ENCODE measurements at regions not wholly inside any gene's neighbourhood (a gene's known extent, or its start where the extent isn't known, plus 50 kb on each side); places are given as distances from the start of the nearest gene placed in this dataset.

DNA sequence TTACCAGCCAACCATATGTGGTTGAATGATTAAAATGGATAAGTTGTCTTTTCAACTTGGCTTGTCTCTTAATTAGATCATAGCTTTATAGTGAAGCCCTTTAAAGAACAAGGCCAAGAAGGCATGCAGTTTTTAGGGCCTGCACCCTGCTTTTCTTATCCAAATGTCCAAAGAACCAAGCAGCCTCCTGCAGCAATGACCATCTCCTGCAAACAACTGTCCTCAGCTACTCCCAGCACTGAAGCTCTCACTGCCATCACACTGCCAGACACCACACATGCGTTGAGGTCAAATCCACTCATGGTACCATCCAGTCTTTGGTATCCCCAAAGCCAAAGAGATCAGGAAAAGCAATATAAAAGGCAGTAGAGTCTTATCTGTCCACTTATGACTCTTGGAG is 210.3 kb downstream of the ACTR3B start:
- Histone ChIP-seq H3K27me3 (ENCODE audit: insufficient read depth, low read length) (no peaks in the 10 kb centered on the region), H3K36me3 (ENCODE audit: insufficient read depth, low read length) (no peaks in the 10 kb centered on the region), H3K27ac (ENCODE audit: low read depth, low read length) (no peak overlapping the region), H2AFZ (ENCODE audit: low read length) (no peak overlapping the region), H3K4me2 (ENCODE audit: insufficient read depth, low read length) (no peak overlapping the region), H4K20me1 (ENCODE audit: insufficient read depth, low read length) (no peaks in the 10 kb centered on the region), H3K9me3 (ENCODE audit: low read depth, low read length) (no peaks in the 10 kb centered on the region), H3K4me3 (ENCODE audit: insufficient read depth, low read length) (no peak overlapping the region), H3K4me1 (ENCODE audit: insufficient read depth, low read length) (no peaks in the 10 kb centered on the region), H3K79me2 (ENCODE audit: insufficient read depth, low read length) (no peaks in the 10 kb centered on the region)
- DNase-seq (ENCODE audit: insufficient read length, low spot score, missing footprints), result no peak
- TF ChIP-seq, protein P1, sequence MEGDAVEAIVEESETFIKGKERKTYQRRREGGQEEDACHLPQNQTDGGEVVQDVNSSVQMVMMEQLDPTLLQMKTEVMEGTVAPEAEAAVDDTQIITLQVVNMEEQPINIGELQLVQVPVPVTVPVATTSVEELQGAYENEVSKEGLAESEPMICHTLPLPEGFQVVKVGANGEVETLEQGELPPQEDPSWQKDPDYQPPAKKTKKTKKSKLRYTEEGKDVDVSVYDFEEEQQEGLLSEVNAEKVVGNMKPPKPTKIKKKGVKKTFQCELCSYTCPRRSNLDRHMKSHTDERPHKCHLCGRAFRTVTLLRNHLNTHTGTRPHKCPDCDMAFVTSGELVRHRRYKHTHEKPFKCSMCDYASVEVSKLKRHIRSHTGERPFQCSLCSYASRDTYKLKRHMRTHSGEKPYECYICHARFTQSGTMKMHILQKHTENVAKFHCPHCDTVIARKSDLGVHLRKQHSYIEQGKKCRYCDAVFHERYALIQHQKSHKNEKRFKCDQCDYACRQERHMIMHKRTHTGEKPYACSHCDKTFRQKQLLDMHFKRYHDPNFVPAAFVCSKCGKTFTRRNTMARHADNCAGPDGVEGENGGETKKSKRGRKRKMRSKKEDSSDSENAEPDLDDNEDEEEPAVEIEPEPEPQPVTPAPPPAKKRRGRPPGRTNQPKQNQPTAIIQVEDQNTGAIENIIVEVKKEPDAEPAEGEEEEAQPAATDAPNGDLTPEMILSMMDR (IDR thresholded peaks at IDR 0.05; ENCODE audit: extremely low read depth, low read depth, low read length), result no peak

DNA sequence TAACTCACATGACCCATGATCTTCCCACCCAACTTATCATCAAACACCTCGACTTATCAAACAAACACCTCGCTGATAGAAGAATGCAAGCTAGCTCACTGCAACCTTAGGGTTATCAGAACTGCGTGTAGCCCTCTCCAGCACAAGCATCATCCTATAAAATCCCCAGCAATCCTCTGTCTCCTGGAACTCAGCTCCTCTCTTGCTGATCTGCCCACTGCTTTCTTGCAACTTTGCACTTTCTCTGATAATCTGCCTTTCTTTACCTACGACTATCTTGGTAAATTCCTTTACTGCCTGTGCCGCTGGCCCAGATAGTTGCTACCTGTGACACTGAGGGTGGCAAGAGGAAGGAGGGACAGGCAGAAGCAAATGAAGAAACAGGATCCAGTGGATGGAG is 210.9 kb downstream of the ACTR3B start:
- Histone ChIP-seq H3K4me1 (ENCODE audit: insufficient read depth, low read length) (no peaks in the 10 kb centered on the region), H3K4me2 (ENCODE audit: insufficient read depth, low read length) (no peak overlapping the region), H4K20me1 (ENCODE audit: insufficient read depth, low read length) (no peaks in the 10 kb centered on the region), H3K36me3 (ENCODE audit: insufficient read depth, low read length) (no peaks in the 10 kb centered on the region), H3K4me3 (ENCODE audit: insufficient read depth, low read length) (no peak overlapping the region), H3K79me2 (ENCODE audit: insufficient read depth, low read length) (no peaks in the 10 kb centered on the region), H3K27me3 (ENCODE audit: insufficient read depth, low read length) (no peaks in the 10 kb centered on the region), H3K27ac (ENCODE audit: low read depth, low read length) (no peak overlapping the region), H3K9me3 (ENCODE audit: low read depth, low read length) (no peaks in the 10 kb centered on the region), H2AFZ (ENCODE audit: low read length) (no peak overlapping the region)
- TF ChIP-seq, protein P1 (IDR thresholded peaks at IDR 0.05; ENCODE audit: extremely low read depth, low read depth, low read length), result no peak
- no peak for DNase-seq (ENCODE audit: insufficient read length, low spot score, missing footprints)

DNA sequence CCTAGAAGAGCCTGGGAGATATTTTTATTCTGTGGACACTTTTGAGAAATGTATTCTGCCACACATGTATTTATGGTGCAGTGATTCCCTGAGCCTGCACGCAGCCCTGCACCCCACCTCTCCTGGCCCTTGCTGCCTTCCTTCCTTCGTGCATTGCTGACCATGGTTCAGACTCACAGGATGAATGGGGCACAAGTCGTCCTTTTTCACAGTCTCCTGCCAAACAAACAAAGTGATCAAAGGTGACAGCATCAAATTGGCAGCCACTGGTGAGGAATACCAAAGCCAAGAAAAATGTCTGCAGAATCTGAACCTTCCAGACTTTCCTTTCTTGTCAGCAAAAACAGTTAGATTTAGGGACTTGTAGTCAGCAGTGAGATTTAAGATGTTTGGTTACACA is 215.0 kb downstream of the ACTR3B start:
- no peak overlapping the region for H3K4me3 ChIP-seq (ENCODE audit: insufficient read depth, low read length)
- H3K4me1 ChIP-seq (ENCODE audit: insufficient read depth, low read length), result no peaks in the 10 kb centered on the region
- no peaks in the 10 kb centered on the region for H4K20me1 ChIP-seq (ENCODE audit: insufficient read depth, low read length)
- H2AFZ ChIP-seq (ENCODE audit: low read length), result no peak overlapping the region
- H3K79me2 ChIP-seq (ENCODE audit: insufficient read depth, low read length), result no peaks in the 10 kb centered on the region
- no peaks in the 10 kb centered on the region for H3K27me3 ChIP-seq (ENCODE audit: insufficient read depth, low read length)
- no peak overlapping the region for H3K4me2 ChIP-seq (ENCODE audit: insufficient read depth, low read length)
- no peaks in the 10 kb centered on the region for H3K36me3 ChIP-seq (ENCODE audit: insufficient read depth, low read length)
- TF ChIP-seq, protein P1 (IDR thresholded peaks at IDR 0.05; ENCODE audit: extremely low read depth, low read depth, low read length), result no peak
- H3K9me3 ChIP-seq (ENCODE audit: low read depth, low read length), result no peaks in the 10 kb centered on the region
- DNase-seq (ENCODE audit: insufficient read length, low spot score, missing footprints), result no peak
- H3K27ac ChIP-seq (ENCODE audit: low read depth, low read length), result no peak overlapping the region

DNA sequence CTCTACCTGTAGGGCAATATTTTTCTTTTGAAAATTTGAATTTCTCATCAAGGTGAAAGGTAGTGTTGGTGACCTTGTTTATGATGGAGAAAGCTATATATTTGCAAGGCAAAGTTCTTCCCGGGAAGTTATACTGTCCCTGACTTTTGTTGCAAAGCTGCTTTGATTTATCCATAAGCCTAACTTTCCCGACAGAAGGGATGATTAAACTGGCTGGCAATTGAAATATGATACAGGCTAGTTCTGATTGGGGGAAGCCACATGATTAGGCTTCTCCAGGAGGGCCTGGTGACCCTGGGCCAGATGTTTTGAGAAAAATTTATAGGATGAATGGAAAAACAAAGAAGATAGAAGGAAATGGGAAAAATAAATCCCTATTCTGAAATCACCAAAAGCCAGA is 215.5 kb downstream of the ACTR3B start:
- Histone ChIP-seq H3K4me3 (ENCODE audit: insufficient read depth, low read length) (no peak overlapping the region), H3K36me3 (ENCODE audit: insufficient read depth, low read length) (no peaks in the 10 kb centered on the region), H3K9me3 (ENCODE audit: low read depth, low read length) (no peaks in the 10 kb centered on the region), H3K27ac (ENCODE audit: low read depth, low read length) (no peak overlapping the region), H3K4me1 (ENCODE audit: insufficient read depth, low read length) (no peaks in the 10 kb centered on the region), H2AFZ (ENCODE audit: low read length) (no peak overlapping the region), H3K79me2 (ENCODE audit: insufficient read depth, low read length) (no peaks in the 10 kb centered on the region), H3K27me3 (ENCODE audit: insufficient read depth, low read length) (no peaks in the 10 kb centered on the region), H3K4me2 (ENCODE audit: insufficient read depth, low read length) (no peak overlapping the region), H4K20me1 (ENCODE audit: insufficient read depth, low read length) (no peaks in the 10 kb centered on the region)
- DNase-seq (ENCODE audit: insufficient read length, low spot score, missing footprints), result no peak
- TF ChIP-seq, protein P1 (IDR thresholded peaks at IDR 0.05; ENCODE audit: extremely low read depth, low read depth, low read length), result no peak

Measured in osteoblast (primary cell).